NCI-H82 (cell line): ENCODE measurements at regions not wholly inside any gene's neighbourhood (a gene's known extent, or its start where the extent isn't known, plus 50 kb on each side); places are given as distances from the start of the nearest gene placed in this dataset.

ENCODE experiments used
- DNase-seq: peaks from one replicate; lab custom pipeline; 2025; lab: John Stamatoyannopoulos, UW

DNA sequence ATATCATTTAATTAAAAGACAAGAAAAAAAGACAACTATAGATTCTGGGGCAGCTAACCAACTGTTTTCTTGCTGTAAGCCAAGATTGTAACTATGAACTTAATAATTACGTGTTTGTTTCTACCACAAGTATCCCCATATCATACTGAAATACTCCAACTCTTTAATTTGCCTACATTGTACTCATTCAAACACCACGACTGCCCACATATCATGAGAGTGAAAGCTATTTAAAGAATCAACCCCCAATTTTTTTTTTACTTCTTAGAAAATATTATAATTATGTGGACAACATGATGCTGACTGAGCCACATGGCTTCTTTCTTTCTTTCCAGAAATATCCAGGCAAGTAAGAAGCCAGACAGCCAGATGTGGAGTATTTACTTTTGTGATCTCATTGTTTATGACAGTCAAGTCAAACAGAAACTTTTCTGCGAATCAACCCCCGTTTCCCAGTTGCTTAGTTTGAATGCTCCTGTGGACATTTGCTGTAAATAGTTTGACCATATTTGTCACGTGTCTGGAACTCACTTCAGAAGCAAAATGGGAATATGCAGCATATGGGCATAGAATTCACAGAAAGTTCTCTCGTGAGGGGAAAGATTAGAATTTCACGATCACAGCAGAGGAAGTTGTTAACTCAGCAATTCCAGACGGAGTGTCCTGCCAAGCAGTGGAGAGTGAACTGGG is 126.8 kb upstream of the PSMD7 start:
- no peak for DNase-seq

DNA sequence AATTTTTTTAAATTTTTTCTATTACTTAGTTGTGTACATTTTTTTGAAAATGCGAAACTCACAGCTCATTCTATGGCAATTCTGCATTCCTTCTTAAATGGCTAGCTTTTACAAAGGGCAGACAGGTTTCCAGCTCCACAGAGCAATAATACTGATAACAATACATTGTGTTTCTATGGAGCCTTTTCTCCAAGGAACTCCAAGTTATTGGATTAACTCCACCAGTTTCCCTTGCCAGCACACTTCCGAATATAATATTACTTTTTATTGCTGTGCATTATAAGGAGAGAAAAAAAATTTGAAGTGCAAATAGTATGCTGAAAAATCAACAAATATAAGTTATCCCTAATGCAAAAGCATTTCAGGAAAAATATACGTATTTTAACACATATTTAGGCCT is 127.5 kb upstream of the PSMD7 start:
- no peak for DNase-seq

DNA sequence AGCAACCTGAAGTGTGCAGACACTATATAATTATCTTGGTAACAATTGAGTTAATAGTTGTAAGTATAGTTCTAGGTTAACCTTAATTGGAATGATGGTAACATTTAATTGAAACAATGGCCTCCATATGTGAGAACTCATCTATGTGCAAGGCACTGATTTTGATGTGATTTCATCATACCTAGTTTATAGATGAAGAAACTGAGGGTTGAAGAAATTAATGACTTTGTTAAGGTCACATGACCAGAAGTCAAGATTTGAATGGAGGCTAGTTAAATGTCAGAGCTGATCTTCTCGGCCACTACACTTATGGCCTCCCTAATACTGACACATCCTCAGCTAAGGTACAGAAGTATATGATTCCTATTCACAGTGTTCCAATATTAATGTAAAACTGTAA is 128.2 kb upstream of the PSMD7 start:
- DNase-seq, result no peak

DNA sequence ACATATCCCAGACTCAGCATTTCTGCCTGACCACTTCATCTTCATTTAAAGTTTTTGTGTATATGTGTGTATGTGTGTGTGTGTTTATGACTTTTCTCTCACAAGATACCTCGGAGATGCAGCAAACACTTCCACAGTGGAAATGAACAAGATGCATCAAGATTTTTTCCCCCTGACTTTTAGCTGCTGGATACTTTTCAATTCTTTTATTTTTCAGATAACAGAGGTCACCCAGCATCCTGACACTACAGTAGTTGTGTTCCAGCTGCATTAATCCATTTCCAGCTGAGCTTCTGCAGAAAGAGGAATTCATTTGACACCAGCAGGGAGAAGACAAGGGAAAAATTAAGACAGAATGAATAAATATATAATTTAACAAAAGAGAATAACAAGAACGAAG is 130.2 kb upstream of the PSMD7 start:
- no peak for DNase-seq

DNA sequence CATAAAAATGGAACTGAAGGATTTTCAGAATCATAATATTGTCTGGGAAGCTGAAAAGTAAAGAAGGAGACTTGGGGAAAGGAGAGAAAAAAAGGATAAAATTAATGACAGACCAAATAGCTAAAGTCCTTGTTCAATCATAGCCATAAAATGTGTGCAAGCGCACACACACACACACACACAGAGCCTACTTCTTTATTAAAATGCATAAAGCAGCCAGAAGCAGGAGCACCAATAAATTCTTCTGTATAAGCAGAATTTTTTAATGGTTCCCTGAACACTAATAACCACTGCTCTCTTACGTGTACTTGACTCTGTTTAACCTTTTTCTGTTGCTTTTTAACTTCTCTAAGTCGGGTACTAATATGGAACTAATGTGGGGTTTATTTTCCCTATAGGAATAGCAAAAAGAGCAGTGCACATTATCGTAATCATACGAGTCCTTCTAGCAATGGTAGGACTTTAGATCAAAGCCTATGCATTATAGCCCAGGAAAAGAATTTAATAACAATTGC is 131.0 kb upstream of the PSMD7 start:
- no peak for DNase-seq

DNA sequence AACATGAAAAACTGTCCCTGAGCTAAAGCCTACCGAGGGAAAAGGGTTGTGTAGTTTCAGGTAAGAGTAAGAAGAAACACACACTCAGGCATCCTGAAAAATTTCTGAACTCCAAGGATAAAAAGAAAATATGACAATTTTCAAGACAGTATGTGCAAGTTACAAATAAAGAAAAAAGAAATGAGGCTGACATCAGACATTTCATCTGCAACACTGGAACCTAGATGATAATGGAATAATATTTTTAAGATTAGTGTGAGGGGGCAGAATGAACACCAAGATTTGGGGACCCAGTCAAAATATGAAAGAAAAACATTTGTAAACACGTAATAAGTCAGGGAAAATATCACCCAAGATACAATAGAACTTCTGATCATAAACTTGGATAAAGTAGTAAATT is 135.9 kb upstream of the PSMD7 start:
- no peak for DNase-seq

DNA sequence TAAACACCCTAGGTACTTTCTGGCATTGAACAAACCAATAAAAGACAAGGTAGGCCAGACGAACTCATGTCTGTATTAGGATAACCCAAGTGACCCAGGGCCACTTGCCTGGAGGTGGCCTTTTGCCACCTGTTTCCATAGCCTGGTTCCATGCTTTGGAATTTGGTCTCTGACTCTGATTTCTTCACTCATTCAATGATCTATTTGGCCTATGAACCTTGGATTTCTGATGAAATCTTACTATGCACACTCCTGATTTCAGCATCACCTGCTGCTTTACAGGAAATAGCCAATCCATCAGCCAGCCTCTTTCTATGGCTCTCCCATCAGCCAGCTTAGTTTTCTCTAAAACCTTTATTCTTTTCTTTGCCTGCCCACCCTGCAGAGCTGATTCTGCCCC is 142.8 kb upstream of the PSMD7 start:
- DNase-seq, result no peak

DNA sequence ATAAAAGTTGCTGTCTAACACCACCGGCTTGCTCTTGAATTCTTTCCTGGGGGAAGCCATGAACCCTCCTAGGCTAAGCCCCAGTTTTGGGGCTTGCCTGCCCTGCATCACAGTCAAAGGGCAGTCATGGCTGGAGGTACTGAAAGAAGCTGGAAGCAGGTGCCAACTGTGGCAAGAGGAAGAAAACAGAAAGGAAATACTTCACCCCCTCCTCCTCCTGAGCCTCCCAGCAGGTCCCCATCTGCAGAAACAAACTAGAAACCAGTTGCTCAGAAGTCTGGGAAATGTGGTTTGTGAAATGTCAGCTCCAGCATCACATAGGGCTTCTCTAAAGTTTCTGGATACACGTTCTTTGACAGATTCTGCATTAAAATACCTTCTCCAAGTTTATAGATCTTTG is 150.0 kb upstream of the PSMD7 start:
- no peak for DNase-seq

DNA sequence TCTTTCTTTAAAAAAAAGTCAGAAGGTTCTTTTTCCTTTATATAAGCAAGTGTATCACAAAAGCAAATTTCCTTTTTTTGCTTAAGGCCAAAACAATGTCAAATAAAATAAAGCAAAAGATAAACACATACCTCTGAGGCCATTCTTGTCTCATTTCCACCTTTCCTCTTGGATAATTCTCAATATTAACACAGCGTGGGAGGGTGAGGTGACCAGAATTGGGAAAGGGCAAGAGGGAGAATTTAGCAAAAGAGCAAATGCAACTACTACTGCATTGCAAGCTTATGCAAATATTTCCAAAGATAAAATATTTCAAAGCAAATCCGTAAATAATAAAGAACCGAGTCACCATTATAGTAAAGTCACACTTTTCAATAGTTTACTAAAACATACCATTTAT is 153.4 kb upstream of the PSMD7 start:
- no peak for DNase-seq

DNA sequence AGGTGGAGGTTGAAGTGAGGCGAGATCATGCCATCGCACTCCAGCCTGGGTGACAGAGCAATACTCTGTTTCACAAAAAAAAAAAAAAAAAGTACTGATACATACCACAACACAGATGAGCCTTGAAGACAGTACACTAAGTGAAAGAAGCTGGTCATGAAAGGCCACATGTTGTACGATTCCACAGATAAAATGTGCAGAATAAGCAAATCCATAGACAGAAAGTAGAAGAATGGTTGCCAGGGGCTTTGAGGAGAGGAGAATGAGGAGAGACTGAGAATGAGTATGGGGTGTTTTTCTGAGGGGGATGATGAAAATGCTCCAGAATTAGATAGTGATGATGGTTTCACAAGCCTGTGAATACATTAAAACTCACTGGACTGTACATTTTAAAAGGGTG is 155.6 kb upstream of the PSMD7 start:
- DNase-seq, result no peak

DNA sequence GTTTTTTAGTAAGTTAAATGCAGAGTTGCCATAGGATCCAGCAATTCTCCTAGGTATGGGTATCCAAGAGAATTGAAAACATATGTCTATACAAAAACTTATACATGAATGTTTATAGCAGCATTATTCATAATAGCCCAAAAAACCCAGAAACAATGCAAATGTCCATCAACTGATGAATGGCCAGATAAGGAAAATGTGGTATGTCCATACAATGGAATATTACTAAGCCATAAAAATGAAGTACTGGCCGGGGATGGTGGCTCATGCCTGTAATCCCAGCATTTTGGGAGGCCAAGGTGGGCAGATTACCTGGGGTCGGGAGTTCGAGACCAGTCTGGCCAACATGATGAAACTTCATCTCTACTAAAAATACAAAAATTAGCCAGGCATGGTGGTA is 156.1 kb upstream of the PSMD7 start:
- DNase-seq, result no peak

DNA sequence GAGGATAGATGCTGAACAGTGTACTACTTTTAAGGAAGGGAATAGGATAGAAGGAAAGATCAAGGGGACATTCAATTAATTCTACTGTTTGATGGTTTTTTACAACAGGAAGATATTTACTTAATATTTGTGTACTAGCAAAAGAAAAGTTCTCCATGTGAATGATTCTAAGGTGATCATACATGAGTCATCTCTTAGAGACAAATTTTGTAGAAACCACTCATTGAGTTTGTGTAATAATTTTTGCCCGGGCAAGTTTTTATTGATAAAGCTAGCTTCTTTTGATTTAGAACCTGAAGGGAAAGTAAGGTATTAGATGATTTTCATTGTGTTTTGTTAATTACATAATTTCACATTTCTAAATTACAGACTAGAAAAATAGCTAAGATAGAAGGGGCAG is 172.8 kb upstream of the PSMD7 start:
- no peak for DNase-seq

DNA sequence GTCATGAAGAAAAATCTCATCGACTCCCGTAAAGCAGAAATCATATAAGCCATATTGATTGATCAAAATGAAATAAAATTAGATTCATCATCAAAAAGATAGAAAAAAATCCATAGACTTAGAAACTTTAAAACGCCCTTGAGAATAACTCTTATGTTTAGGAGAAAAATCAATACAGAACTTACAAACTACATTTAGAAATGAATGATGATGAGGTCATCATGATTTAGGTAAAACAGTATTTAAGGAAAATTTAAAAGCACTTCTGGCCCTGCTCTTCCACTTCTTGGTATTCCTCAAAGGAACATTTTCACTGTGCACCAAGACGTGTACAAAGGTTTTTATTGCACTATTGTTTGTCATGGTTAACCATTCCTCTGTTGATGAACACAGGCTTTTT is 173.4 kb upstream of the PSMD7 start:
- no peak for DNase-seq

DNA sequence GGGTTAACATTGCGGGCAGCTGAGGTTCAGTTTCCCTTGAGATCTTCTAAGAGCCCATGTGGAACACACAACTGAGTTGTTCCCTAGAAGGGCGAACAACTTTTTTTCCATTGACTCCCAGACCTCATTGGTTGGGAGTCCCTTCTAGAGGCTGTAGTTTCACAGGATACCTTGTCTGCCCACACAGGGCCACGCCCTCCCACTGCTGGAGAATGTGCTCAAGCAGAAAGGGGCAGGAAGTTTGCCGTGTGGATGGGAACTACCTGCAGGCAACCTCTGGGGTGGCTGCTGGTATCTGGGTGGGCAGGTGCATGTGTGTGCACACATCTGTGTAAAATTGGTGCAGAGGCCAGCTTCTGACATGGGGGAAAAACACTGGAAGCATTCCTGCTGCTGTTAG is 178.8 kb upstream of the PSMD7 start:
- no peak for DNase-seq

DNA sequence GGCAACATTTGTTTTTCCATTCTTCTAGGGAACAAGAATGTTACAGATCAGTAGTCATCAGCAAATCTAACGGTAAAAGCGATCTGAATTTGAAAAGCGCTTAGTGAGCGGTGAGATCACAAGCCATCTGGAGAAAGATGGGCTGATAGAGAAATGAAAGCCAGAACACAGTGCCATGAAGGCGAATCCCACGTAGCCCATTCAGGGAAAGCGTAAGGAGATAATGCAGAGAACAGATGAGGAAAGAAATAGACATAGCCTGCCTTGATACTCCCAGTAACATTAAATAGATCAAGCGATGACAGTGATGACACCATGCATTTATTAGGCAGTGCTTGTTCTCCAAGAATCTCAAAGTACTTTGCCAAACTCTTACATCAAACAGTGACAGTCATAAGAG is 183.1 kb upstream of the PSMD7 start:
- no peak for DNase-seq

DNA sequence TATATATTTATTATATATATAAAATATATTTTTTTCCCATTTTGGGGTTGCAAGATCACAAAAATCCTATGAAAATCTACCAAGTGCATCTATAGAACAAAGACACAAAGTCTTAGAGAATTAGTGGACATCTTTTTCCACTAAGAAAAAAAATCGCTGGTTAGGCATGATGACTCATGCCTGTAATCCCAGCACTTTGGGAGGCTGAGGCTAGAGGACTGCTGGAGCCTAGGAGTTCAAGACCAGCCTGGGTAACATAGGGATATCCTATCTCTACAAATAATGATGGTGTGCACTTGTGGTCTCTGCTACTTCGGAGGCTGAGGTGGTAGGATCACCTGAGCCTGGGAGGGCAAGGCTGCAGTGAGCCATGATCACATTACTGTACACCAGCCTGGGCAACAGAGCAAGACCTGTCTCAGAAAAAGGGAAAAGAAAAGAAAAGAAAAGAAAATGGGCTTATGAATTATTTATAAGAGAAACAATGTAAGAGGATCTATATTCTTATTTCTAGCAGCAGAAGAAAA is 185.1 kb upstream of the PSMD7 start:
- DNase-seq, result peak; percentile 13

DNA sequence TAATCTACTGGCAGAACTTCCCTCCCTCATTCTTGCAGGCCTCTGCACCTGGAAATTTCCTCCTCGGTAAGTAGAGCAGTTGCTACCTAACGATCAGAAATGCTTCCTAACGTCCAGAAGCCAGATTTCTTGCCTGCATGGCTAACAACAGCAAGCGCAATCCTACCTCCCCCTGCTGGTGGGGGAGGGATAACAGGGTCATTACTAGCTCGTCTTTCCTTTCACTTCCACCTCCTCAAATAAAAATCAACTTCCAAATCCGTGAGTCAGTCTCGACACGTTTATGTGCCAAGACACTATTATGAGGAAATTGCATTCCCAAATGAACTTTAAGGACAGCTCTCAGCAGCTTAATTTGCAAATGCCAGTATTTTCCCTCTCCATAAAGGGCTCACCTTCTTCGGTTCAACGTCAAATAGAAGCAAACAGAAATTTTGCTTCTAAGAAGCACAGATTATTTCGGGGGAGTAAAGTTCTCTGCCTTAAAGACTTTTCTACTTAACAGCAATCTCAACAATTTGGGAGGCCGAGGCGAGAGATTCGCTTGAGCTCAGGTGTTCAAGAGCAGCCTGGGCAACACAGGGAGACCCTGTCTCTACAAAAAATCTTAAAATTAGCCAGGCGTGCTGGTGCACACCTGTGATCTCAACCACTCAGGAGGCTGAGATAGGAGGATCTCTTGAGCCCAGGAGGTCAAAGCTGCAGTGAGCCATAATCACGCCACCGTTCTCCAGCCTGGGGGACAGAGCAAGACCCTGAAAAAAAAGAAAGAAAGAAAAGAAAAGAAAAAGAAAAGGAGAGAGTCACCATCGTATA is 188.6 kb upstream of the PSMD7 start:
- DNase-seq, result peak; percentile 82

DNA sequence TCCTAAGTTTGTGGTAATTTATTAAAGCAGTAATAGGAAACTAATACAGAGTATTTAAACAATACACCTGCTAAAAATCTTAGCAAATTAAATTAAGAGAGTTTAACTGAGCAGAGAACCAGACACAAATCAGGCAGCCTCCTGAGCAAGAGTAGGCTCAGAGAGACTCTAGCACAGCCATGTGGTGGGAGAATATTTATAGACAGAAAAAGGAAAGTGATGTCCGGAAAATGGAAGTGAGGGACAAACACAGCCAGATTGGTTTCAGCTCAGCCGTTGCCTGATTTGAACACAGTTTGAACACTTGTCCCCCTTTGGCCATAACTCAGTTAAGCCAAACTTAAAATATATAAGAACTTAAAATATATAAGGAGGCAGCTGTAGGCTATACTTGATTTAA is 192.6 kb upstream of the PSMD7 start:
- DNase-seq, result no peak

DNA sequence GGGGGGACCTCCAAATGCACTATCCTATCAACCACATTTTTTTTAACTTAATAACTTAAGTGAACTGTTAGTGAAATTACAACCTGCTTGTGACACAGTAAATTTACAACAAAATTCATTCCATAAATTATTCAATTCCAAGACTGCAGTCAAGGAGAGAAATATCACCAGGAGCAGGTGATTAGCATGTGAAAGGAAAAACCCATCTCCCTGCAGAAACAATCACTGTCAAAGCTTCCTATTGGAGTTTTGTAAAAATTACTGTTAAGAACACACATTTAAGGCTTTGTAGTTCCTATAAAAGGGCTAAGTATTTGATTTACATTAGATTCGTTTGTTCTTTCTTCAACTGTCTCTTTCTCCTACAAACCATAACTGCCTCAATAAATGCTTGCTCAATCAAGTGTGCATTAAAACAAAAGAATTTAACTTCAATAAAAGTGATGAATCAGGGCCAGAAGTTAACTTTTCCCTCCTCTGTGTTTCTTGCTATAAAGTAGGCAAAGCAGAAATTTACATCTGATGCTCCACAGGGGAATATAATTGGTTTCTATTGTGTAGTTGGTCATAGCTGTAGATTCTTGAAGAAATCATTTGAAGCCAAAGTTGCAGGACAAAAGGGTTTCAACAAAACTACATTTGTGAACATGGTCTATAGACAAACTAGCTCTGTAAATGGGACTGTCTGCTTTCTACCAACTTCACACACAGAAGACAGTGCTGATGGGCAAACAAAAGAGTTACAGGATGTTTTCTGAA is 195.1 kb upstream of the PSMD7 start:
- no peak for DNase-seq

DNA sequence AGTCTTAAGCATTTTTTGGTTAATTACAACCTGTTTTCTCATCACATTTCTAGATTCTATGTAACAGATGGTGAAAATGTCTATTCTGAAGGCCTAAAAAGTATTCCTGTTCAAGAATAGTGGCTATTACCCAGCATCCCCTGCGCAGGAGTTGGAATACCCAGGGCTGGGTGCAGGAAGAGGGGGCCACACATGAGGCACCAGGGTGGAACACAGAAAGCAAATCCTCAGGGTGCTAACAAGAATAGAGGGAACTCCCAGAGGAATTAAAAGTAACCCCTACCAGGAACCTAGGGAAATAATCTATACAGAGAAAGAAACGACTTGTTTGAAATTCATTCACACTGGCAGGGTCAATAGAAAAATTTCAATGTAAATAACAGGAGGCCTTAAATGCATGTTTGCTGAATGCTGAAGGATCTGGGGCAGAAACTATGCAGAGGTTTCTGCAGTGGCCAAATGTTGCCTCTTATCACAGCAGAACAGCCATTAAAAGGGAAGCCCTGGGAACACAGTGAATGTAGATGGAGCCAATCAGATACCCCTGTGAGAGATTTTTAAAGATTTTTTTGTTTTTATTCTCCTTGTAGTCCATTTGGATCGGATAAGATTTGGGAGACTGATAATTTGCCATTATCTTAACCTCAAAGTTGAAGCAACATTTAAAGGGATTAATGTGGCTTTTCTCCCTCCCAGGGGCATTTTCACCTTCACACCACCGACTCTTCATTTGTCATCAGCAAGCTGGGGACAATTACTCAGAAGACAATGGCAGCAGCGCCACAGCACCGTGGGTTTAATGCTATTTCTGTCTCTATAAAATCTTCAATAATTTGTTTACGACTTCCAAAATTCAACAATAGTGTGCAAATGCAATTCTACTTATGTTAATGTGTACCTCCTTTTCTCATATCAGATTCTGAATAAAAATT is 196.0 kb upstream of the PSMD7 start:
- DNase-seq, result peak; percentile 65

DNA sequence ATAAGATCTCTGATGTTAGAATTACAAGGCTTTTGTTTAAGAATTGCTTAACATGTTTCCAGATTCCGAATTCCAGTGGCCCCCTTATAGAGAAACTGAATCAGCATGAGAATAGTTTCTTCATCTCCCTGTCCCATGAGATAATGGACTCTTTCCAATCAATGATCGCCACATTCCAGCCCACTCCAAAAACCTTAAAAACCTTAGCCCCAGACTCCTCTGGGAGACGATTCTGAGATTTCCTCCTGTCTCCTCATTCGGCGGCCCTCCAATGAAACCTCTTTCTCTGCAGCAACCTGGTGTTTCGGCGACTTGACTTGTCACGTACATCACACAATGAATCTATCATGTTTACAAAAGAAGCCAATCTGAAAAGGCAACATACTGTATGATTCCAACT is 197.1 kb upstream of the PSMD7 start:
- DNase-seq, result no peak

DNA sequence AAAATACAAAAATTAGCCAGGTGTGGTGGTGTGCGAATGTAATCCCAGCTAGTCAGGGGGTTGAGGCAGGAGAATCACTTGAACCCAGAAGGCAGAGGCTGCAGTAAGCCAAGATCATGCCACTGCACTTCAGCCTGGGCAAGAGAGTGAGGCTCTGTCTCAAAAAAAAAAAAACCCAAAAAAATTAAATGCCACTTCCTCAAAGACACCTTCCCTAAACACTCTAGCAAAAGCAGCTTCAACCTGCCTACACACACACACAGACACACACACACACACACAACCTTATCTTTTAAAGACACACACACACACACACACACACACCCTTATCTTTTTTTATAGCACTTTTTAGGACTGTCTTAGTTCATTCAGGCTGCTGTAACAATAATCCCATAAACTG is 201.7 kb upstream of the PSMD7 start:
- no peak for DNase-seq
